Body of pancreas (tissue), 4 donors: ENCODE measurements at regions not wholly inside any gene's neighbourhood (a gene's known extent, or its start where the extent isn't known, plus 50 kb on each side); places are given as distances from the start of the nearest gene placed in this dataset.

Experiments
- CTCF ChIP-seq, 7 experiments: fragments of 450-650 bp in 4 of 7; fragments of 200-600 bp in 3 of 7; sonication (generic) in 3 of 7; IDR thresholded peaks; one replicate each; pipeline ENCODE4 v1.5.1; 2016 to 2019; ENCODE audit warnings: antibody characterized with exemption in 7 of 7
- POLR2A ChIP-seq, 3 donors: fragments of 450-650 bp; IDR thresholded peaks; one replicate each; pipeline ENCODE4 v1.6.1; 2016; ENCODE audit warnings: antibody characterized with exemption in 3 of 3, mild to moderate bottlenecking in 2 of 3

GRCh38 chr12:13719986-13720385, 261.4 kb downstream of the GRIN2B start:
- TF ChIP-seq CTCF (IDR thresholded peaks at IDR 0.05) (no peak), POLR2A (IDR thresholded peaks at IDR 0.05) (no peak)
